Osteoblast (primary cell): ENCODE measurements at regions not wholly inside any gene's neighbourhood (a gene's known extent, or its start where the extent isn't known, plus 50 kb on each side); places are given as distances from the start of the nearest gene placed in this dataset.

Source experiments
- DNase-seq: peaks from one replicate; pipeline ENCODE4 v3.0.0; 2011; ENCODE audit warnings: low spot score, mixed read lengths; ENCODE audit not compliant: insufficient read length; ENCODE audit errors: missing footprints
- H2AFZ ChIP-seq: 2 replicates; pipeline ENCODE4 v1.6.0; 2011; ENCODE audit warnings: mild to moderate bottlenecking, low read length
- H3K27ac ChIP-seq: 2 replicates; pipeline ENCODE4 v1.5.1; 2011; ENCODE audit warnings: mild to moderate bottlenecking, low read depth, low read length, moderate library complexity
- H3K27me3 ChIP-seq: 2 replicates; pipeline ENCODE4 v1.6.0; 2012; ENCODE audit warnings: mild to moderate bottlenecking, control low read depth, inconsistent platforms, low read length, moderate library complexity; ENCODE audit not compliant: insufficient read depth
- H3K36me3 ChIP-seq: 2 replicates; pipeline ENCODE4 v1.5.1; 2011; ENCODE audit warnings: mild to moderate bottlenecking, low read length, control low read depth, moderate library complexity; ENCODE audit not compliant: insufficient read depth
- H3K4me1 ChIP-seq: 2 replicates; pipeline ENCODE4 v1.5.1; 2011; ENCODE audit warnings: mild to moderate bottlenecking, low read length, control low read depth, moderate library complexity; ENCODE audit not compliant: insufficient read depth
- H3K4me2 ChIP-seq: 2 replicates; pipeline ENCODE4 v1.6.0; 2011; ENCODE audit warnings: mild to moderate bottlenecking, low read length; ENCODE audit not compliant: insufficient read depth
- H3K4me3 ChIP-seq: fragments of 200-600 bp; sonication (generic); 3 replicates; pipeline ENCODE4 v1.5.1; 2012; ENCODE audit warnings: mild to moderate bottlenecking, low read length, inconsistent platforms; ENCODE audit not compliant: insufficient read depth
- H3K79me2 ChIP-seq: 2 replicates; pipeline ENCODE4 v1.6.0; 2012; ENCODE audit warnings: mild to moderate bottlenecking, low read length, control low read depth, inconsistent platforms; ENCODE audit not compliant: insufficient read depth
- H3K9me3 ChIP-seq: 2 replicates; pipeline ENCODE4 v1.5.1; 2011; ENCODE audit warnings: low read depth, low read length, control low read depth
- H4K20me1 ChIP-seq: 2 replicates; pipeline ENCODE4 v1.6.0; 2012; ENCODE audit warnings: mild to moderate bottlenecking, low read length, control low read depth; ENCODE audit not compliant: insufficient read depth
- TF ChIP-seq, protein P1 (sequence below): IDR thresholded peaks from 2 replicates; pipeline ENCODE4 v1.5.1; 2011; ENCODE audit warnings: mild to moderate bottlenecking, low read depth, low read length, moderate library complexity; ENCODE audit errors: extremely low read depth

DNA sequence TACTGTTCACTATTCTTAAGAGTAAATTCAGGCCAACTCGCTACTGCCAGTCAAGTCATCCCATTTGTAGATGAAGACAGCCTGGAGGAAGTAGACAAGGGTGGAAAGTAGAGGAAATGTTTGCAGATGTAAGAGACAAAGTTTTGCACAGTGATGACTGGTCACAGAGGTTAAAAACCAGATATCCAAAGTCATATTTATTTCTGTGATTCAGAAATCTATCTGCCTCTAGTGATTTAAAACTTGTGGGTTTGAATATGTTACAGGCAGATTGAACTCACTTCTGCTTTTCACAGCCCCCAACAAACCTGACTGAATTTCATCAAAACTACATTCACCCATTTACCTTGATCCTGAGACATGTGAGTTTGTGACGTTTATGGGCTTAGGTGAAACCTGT, 484.7 kb upstream of the C1orf87 start:
- Histone ChIP-seq H3K27me3 (no peaks in the 10 kb centered on the region), H3K36me3 (no peaks in the 10 kb centered on the region), H3K9me3 (no peaks in the 10 kb centered on the region), H3K4me3 (no peak overlapping the region), H3K27ac (no peak overlapping the region), H4K20me1 (no peaks in the 10 kb centered on the region), H2AFZ (no peak overlapping the region), H3K4me2 (no peak overlapping the region), H3K4me1 (no peaks in the 10 kb centered on the region), H3K79me2 (no peaks in the 10 kb centered on the region)
- DNase-seq, result no peak
- TF ChIP-seq, protein P1, sequence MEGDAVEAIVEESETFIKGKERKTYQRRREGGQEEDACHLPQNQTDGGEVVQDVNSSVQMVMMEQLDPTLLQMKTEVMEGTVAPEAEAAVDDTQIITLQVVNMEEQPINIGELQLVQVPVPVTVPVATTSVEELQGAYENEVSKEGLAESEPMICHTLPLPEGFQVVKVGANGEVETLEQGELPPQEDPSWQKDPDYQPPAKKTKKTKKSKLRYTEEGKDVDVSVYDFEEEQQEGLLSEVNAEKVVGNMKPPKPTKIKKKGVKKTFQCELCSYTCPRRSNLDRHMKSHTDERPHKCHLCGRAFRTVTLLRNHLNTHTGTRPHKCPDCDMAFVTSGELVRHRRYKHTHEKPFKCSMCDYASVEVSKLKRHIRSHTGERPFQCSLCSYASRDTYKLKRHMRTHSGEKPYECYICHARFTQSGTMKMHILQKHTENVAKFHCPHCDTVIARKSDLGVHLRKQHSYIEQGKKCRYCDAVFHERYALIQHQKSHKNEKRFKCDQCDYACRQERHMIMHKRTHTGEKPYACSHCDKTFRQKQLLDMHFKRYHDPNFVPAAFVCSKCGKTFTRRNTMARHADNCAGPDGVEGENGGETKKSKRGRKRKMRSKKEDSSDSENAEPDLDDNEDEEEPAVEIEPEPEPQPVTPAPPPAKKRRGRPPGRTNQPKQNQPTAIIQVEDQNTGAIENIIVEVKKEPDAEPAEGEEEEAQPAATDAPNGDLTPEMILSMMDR, result no peak

DNA sequence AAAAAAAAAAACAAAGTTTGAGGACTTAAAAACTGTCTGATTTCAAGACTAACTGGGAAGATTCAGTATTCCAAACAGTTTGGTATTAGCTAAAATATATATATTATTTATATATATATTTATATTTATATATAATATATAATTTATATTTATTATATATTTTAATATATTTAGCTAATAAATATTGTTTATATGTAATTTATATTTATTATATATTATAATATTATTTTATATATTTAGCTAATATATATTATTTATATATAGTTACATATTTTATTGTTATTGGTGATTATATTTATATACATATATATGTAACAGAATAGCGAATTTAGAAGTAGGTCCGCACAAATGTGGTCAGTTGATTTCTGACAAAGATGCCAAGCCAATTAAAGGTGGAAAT, 480.2 kb upstream of the C1orf87 start:
- no peak for DNase-seq
- Histone ChIP-seq H3K27me3 (no peaks in the 10 kb centered on the region), H3K36me3 (no peaks in the 10 kb centered on the region), H3K4me3 (no peak overlapping the region), H3K79me2 (no peaks in the 10 kb centered on the region), H2AFZ (no peak overlapping the region), H4K20me1 (no peaks in the 10 kb centered on the region), H3K27ac (no peak overlapping the region), H3K9me3 (no peaks in the 10 kb centered on the region), H3K4me2 (no peak overlapping the region), H3K4me1 (no peaks in the 10 kb centered on the region)
- TF ChIP-seq, protein P1, result no peak

DNA sequence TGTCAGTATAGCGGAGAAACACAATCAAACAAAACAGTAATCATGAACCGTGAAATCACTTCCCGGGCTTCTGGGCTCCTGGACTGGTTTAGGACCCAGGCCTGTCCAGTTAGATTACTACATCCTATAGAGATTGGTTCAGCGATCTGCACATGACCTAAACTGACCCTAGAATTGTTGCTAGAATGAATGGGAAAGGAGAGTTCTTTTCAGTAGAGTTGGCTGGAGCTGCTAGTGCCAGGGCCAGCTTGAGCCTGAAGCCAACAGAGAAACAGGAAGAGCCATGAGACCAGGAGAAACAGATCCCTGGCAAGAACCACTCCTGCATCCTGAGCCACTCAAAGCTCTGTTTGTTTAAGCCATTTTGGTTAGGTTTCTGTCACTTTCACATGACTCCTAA, 474.3 kb upstream of the C1orf87 start:
- H3K36me3 ChIP-seq, result no peaks in the 10 kb centered on the region
- no peaks in the 10 kb centered on the region for H3K27me3 ChIP-seq
- H3K4me1 ChIP-seq, result no peaks in the 10 kb centered on the region
- H2AFZ ChIP-seq, result no peak overlapping the region
- H3K79me2 ChIP-seq, result no peaks in the 10 kb centered on the region
- TF ChIP-seq, protein P1, result no peak
- H3K4me3 ChIP-seq, result no peak overlapping the region
- H3K4me2 ChIP-seq, result no peak overlapping the region
- DNase-seq, result no peak
- H4K20me1 ChIP-seq, result no peaks in the 10 kb centered on the region
- H3K9me3 ChIP-seq, result no peaks in the 10 kb centered on the region
- no peak overlapping the region for H3K27ac ChIP-seq

DNA sequence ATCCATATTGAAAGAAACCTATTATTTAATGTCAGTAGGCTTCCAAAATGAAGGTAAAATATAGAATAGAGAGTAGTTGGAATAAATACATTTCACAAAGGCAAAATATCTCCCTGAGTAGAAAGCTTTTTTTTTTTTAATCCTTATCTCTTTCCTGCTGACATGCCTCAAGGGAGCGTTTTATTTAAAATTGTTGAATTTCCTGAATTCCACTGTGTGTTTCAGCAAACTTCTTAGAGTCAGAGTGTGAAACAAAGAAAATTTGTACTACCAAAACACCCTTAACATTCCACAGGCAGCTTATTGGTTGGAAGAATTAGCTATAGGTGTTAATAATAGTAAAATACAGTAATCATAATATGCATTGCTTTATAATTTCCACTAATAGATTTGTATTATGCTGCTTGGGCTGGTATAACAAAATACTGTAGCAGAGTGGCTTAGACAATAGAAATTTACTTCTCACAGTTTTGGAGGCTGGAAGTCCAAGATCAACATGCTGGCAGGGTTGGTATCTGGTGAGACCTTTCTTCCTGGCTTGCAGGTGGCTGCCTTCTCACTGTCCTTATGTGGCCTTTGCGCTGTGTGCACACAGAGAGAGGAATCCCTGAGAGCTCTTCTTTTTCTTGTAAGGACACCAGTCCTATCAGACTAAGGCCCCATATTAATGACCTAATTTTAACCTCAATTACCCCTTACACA, 468.4 kb upstream of the C1orf87 start:
- Histone ChIP-seq H3K4me3 (no peak overlapping the region), H4K20me1 (no peaks in the 10 kb centered on the region), H3K27ac (no peak overlapping the region), H3K4me2 (no peak overlapping the region), H2AFZ (no peak overlapping the region), H3K4me1 (no peaks in the 10 kb centered on the region), H3K27me3 (no peaks in the 10 kb centered on the region), H3K9me3 (no peaks in the 10 kb centered on the region), H3K36me3 (no peaks in the 10 kb centered on the region), H3K79me2 (no peaks in the 10 kb centered on the region)
- TF ChIP-seq, protein P1, result no peak
- no peak for DNase-seq
